EL (cell line): ENCODE measurements at regions not wholly inside any gene's neighbourhood (a gene's known extent, or its start where the extent isn't known, plus 50 kb on each side); places are given as distances from the start of the nearest gene placed in this dataset.

Experiments
- DNase-seq: peaks from one replicate; pipeline ENCODE4 v3.0.0-alpha.2; 2016

DNA sequence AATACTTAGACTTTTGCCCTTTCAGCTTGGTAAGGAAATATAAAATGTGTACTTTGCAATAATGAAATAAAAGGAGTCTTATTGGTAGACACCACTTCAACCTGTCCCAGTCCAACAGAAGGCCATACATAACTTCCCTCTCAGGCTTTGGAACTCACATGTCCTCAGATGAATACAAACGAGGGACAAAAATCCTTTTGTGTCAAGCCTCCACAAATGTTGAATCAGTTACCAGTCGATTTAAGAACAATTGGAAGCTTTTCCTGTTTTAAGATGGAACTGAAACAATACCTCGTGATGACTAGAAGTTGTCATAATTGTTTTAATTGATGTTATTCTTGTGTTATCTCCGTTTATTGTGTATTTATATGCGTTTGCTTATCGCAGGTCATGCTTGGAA is 385.1 kb upstream of the POU3F3 start:
- no peak for DNase-seq

DNA sequence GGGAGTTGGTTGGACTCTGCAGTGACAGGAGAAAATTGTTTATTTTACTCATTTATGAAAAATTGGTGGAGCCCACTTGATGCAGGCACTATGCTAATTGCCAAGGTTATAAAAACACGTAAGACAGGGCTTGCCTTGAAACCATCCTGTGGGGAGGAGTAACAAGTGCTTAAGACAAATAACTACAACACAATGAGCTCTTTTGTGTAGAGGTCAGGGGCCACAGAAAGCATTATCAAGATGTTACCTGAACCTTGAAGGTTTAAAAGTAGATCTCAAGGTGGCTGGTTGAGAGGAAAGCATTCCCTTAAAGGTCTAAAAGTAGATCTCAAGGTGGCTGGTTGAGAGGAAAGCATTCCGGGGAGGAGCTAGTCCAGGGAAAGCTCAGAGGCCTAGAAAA is 381.8 kb upstream of the POU3F3 start:
- DNase-seq: no peak

DNA sequence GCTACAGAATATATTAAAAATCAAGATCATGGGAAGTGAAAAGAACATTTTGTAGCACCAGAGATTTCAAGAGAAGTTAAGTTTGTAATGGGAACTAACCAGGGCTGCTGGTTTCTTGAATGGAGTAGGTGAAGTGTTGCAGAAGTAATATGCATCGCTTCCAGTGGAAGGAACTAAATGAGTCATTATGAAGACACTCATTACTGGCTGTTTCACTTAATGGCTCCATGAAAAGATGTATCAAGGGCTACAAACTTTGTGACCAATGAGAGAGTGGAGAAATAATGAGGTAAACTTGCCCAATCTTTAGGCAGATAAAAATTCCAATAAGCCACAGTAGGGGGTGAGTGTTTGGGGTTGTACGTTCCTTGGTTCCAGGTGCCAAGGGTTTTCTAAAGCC is 380.4 kb upstream of the POU3F3 start:
- no peak for DNase-seq

DNA sequence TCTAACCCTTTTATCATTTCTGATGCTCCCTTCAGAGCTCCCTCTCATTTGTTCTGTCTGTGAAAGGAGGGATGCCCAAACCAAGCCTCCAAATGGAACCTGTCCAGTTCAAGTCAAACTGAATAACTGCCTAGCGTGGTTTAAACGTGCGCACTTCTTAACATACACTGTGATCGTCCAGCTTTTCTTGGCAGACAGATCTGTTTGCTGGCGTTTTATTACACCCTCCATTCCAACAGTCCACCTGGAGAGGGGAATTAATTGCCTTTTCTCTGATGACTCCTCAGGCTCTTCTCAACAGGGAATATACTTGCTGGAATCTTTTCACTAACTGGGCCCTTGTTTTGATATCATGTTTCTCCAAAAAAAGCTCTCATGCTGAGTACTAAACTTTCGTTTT is 379.2 kb upstream of the POU3F3 start:
- DNase-seq: no peak

DNA sequence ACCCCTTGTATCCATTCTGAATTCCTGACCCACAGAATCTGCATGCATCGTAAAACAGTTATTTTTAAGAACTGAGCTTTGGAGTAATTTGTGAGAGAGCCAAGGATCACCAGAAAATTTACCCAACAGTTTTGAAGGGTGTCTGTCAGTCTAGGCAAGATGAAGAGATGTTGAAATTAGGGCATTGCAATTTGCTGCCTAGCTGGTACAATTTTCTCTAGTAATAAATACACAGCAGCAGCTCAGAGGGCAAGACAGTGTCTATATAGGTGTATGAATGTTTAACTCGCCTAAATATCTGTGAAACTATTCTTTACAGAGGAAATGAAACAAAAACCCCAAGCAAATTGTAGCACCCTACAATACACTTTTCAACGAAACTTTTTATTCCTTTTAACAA is 377.8 kb upstream of the POU3F3 start:
- DNase-seq: no peak

DNA sequence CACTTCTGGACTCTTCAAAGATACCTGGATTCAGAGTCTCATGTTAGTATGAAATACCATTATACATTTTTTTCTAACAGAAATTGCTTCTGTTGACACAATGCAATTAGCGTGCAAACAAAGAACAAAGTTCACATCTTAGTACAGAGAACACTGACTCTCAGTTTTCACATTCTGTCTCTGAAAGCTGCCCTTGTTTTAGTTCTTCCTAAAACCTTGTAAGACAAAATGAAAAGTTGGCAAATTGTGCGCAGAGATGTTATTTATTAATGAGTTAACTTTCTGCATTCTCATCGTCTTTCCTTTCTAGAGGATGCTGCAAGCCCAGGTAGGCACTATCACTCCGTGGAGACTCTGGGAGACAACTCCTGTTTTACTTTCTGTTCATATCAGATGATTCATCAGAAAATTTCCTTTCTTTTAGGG is 377.3 kb upstream of the POU3F3 start:
- DNase-seq: no peak

DNA sequence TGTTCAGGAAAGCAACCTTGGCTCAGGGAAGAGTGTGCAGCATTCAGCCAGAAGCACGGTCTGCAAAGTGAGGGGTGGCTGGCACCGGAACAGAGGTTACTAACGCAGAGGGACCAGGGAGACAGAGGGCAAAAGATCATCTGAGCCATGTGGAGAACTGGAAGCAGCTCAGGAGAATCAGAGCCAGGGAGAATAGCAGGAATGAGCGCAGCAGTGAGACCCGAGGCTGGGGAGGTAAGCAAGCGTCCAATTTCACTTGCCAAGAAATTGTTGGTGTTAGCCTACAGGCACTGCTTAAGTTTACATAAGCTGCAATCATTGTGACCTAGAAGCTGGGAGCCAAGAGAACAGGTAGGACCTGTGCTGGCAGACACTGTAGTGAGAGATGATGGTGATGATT is 372.6 kb upstream of the POU3F3 start:
- no peak for DNase-seq

DNA sequence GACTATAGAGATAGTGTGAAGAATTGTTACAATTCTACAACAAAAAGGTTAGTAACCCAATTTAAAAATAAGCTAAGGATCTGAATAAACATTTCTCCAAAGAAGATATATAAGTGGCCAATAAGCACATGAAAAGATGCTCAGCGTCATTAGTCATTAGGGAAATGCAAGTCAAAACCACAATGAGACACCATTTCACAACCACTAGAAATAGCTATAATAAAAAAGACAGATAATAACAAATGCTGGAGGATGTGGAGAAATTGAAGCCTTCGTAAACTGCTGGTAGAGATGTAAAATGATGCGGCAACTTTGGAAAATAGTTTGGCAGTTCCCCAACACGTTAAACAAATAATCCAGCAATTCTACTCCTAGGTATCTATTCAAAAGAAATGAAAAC is 366.5 kb upstream of the POU3F3 start:
- DNase-seq: no peak

DNA sequence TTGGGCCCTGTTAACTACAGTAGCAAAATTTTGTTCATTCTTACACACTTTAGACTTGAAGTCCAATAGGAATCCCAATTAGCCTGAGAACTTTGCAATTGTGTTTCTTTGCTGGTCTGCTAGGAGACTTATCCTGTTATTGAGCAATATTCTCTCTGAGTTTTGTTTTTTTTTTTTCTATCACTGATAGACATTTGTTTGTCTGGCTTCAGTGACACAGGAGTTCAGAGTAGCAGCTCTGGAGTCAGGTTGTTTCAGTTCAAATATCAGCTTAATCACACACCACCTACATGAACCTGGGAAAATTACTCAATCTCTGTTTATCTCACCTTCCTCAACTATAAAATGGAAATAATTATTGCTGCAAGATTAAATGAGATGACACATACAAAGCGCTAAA is 360.2 kb upstream of the POU3F3 start:
- DNase-seq: no peak

DNA sequence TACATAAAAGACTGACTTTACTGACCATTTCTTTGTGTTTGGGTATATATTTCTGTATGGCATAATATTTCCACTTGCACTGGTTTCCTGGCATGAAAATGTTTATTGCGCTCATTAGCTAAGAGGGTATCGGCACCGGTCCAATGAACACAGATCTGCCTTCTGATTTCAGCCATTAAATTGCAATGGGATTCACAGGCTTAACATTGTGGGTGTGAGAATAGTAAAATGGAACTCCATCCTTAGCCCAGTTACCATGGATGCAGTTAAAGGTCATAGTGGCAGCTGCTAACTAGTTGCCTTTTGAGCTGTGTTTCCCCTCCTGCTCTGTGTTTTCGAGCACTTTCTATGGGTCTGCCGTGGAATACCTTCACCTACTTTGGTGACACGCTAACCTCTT is 352.6 kb upstream of the POU3F3 start:
- DNase-seq: no peak

DNA sequence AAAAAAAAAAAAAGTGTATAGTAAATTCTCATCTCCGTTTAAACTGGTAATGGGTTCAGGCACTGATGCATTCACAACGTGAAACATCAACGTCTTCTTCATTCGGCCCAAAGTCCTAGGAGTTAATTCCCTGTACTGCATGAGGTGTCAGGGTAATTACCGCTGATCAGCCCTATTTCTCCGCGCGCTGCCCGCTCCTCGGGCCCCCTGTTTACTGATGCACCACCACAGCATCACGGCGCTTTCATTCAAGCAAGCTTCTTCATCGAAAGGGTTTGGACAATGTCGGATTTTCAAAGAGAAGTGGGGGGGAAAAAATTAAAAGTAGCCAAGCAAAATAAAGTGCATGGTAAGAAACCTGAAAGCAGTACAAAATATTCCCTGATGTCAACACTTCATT is 352.0 kb upstream of the POU3F3 start:
- DNase-seq: no peak

DNA sequence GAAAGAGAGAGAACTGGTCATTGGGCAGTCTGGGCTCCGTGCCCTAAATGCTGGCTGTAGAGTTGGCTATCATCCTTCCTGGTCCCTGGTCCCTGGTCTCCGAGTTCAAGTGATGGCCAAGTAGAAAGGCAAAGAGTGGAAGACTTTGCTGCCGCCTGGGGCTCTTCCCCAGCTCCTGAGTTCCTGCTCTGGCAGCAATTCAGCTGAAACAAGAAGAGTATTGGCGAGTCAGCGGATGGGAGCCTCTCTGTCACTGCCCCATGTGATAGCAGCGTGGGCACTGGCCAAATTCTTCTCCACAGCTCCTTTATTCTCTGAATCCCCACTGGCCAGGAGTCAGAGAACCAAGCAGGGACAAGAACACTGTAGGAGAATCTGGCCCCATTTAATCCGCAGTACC is 351.0 kb upstream of the POU3F3 start:
- no peak for DNase-seq

DNA sequence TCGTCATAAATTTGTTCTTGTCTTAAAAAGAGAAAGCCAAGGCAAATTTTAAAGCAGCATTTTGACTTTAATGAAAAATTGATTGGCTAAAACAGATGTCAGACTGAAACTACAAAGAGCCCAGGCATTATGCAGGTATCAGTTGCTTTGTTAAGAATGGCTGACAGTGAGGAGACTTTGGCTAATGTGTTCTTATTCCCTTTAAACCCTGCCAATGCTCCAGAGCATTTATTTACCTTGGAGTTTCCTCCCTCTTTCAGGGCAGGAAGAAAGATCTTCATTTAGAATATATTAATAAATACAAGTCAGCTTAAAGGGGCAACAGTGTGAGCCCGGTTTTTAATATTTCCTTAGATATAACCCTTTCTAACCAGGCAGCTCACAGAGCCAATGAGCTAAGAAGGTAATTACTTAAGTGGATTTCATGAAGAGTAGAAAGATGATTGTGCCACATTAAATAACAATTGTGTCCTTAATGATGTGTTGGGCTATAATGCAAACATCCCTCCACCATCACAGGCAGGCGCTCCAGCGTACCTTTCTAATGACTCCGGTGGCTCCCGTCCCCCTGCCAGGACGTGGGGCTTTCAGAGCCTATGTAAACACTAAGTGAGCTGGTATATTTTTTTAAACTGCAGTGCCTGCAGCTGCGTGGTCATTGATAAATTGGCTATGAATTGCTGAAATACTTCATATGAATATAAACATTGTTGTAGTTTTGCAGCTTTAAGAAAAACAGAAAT is 349.4 kb upstream of the POU3F3 start:
- DNase-seq: no peak

DNA sequence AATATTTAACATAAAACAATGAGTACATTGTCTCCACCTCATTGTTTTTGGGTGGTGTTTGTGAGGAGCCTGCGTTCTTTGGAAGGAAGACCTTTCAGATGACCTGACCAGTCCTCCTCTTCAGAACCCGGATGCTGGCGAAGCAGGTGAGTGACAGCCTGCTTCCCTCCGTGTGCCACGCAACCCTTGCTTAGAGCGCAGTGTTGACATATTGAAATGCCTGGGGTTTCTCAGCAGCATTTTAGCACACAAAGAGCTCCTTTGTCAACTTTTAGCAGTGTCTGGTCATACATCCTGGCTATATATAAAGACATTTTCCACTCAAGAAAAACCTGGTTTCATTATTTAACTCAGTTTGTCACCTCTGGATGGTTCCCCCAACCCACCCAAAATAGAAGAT is 335.7 kb upstream of the POU3F3 start:
- DNase-seq: no peak

DNA sequence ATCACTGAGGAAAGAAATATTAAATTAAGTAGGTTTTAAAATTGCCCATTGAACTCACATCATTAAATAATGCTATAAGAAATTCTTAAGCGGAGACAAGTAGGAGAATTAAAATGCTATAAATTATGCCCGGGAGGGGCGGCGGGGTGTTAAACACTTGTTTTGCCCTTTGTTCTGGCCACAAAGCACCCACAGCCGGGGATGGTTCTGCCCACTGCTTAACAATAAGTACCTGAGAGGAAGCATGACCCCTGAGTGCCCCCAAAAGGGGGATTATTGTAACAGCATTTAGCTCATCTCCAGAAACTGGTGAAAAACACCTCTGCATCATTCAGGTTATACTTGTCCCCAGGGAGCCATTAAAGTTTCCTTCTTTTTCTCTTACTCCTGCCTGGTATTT is 332.7 kb upstream of the POU3F3 start:
- DNase-seq: no peak

DNA sequence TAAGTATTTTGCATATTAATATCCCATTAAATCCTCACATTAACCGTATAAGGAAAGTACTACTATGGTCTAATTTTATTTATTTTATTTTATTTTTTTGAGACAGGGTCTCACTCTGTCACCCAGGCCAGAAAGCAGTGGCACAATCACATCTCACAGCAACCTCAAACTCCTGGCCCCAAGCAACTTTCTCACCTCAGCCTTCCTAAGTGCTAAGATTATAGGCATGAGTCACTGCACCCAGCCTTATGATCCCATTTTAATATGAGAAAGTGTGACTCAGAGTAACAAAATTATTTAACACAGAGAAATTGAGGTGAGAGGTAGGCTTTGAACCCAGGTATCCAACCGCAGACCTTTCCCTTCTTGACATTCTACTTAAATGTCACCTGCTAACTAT is 330.0 kb upstream of the POU3F3 start:
- DNase-seq: no peak

DNA sequence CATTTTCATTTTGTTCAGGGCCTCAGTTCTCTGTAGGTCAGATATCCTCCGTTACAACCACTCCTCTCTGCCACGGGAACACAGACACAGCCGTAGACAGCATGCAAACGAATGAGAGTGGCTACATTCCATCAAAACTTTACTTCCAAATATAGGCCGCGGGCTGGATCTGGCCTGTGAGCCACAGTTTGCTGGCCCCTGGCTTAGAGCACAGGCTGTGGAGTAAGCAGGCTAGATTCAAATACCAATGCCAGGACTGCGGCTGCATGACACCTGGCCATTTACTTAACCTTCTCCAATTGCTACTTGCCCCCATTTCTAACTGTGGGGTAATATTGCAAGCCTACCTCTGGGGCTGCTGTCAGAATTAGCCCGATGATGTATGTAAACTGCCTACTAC is 325.8 kb upstream of the POU3F3 start:
- DNase-seq: no peak

DNA sequence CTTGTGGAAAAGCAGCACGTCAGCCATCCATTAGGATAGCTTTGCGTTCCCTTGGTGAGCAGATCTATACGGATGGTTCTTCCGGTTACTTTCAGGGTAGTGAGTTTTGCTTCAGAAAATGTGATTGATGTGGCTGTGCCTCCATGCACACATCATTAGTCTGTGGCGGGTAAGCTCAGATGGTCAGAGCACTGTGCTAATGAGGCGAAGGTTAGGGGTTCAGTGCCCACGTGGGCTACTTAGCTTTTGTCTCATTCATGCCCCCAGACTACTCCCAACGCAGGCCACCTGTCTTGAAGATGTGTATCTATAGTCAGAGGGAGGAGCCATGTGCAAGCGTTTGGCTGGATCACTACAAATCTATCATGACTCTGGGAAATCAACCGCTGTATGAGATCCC is 322.8 kb upstream of the POU3F3 start:
- DNase-seq: no peak

DNA sequence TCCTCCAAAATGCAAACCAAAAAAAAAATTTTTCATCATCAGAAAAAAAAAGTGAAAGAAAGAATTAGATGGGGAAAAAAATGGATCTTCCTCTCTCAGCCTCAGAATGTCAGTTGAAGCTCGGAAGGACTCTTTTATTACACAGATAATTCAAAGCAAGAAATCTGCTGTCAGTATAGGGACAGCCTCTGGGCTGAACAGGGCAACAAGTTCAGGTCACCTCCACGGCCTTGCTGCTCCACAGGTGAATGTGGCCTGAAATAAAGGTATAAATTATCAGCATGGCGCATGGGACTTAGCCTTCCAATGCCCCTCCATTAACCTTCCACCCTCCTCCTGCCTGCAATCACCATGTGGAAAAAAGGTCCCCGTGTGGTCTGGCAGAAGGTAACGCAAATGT is 316.8 kb upstream of the POU3F3 start:
- DNase-seq: no peak

DNA sequence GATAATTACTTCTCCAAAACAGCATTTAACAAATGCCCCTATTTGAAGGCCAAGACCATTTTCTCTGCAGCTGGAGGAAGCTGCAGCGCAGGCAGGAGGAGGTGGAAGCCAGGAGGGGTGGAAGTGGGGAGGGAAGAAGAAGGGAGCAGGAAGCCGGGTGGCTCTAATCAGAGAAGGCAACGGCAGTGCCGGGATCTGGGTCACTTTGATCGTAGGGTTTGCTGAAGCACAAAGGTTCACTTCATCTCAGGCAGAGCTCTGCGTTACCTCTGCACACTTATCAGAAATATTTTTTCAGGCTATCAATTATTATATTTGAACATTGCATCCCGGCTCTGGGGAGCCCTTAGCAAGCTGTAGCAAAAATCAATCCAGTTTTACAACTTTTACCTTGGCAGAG is 315.8 kb upstream of the POU3F3 start:
- DNase-seq: no peak

DNA sequence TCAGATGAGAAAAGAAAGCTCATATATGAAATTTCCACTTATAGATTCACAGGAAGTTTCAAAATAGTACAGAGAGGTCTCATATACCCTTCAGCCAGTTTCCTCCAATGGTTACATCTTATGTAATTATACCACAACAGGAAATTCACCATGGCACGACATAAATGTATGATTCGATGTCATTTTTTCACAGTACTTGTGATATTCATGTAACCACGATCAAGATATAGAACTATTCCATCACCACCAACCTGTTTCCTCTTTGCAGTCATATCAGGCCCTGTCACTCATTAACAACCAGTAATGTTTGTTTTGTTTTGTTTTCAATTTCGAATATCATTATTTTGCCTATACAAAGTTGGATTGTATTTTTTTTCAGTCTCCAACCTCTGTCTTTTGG is 314.3 kb upstream of the POU3F3 start:
- no peak for DNase-seq

DNA sequence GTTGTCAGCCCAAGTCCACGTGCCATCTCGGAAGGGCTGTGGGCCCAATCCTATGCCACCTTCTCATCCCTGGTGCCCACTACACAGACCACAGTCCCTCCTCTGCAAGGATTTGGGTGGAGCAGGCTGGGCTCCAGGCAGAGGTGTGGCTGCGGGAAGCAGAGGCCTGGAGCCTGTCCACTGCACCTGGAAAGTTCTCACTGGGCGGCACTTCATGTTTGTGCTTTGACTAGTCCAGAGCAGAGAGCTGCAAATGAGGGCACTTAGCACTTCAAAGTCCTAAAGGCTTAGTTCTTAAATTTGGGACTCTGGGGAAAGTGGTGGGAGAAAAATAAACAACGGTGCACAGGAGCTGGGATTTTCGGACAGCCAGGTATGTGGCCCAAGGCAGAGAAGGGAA is 308.9 kb upstream of the POU3F3 start:
- DNase-seq: no peak

DNA sequence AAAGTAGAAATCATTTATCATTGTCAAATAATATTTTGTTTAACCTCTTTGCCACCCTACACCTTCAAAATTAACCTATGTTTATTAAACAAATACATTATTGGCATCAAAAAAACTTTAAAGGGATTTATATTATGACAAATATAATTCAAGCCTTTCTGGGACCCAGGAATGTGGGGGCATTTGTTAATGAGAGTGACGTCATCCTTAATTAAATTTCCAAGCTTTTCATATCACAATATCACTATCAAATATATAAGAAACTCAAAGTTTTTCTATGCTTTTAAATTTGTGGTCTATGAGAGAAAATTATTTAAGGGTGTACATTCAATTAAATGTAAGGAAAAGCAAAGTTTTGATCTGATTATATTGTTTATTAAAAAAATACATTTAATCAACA is 307.4 kb upstream of the POU3F3 start:
- DNase-seq: no peak

DNA sequence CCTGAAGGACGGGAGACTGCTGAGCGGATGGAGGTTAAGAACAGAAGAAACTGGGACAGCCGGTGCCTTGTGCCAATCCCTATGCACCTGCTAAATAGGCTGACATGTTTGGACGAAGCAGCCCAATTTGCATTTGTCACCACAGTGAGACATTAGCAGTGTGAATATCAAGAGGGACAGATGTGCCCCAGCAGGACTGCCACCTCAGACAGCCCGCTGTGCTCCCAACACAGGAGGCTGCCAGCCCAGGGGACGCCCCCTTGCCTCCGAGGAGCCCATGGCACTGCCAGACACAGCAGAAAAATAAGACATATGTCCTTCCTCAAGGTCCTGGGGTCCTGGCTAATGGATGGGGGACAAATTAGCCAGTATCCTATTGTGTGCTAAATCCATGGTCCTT is 306.7 kb upstream of the POU3F3 start:
- no peak for DNase-seq

DNA sequence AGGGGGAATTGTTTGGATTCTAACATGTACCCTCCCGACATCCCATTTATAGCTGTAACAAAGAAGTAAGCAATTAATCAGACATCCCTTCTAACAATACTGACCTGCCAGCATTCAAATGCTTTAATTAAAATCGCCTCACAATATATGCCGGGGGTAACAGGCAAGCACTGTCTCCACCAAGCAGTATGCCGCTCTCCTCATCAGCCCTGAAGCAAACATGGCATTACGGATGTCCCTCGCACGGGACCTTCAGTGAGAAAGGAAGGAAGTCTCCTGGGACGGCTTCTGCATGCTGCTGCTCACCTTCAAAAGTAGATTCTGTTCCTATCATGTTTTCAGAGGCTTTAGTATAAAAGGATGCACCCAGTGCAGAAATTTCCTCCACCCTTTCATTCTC is 292.7 kb upstream of the POU3F3 start:
- DNase-seq: no peak

DNA sequence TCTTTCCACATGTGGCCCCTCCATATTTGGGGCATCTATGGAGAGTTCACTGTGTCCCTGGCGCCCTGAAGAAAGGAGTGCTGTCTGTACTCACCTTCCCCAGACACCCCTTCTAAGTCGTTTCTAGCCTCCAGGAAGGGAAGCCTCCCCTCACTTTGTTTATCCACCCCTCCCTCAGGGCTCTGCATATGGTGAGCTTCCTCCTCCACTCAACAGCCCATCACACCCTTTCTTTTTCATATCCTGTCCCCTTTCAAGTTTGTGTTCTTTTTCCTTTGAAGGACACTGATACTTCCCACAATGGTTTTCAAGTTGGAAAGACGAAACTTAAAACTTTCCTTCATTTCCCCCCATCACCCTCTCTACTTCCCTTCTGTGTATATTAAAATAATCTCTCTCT is 291.4 kb upstream of the POU3F3 start:
- no peak for DNase-seq
